Liver (tissue), 8 donors: ENCODE measurements at regions not wholly inside any gene's neighbourhood (a gene's known extent, or its start where the extent isn't known, plus 50 kb on each side); places are given as distances from the start of the nearest gene placed in this dataset.

Experiments
- DNase-seq: peaks from one replicate; pipeline ENCODE4 v3.0.0-alpha.2; 2017; ENCODE audit warnings: low spot score
- H3K27ac ChIP-seq, 2 donors: one replicate each; pipeline ENCODE4 v1.7.0; 2013; ENCODE audit warnings: inconsistent platforms in 2 of 2, low read length in 2 of 2, control low read depth in 1 of 2, low read depth in 1 of 2, mild to moderate bottlenecking in 1 of 2
- H3K27me3 ChIP-seq, 4 donors: one replicate each; pipeline versions ENCODE4 v1.6.1 to v1.7.0; 2013; ENCODE audit warnings: low read length in 3 of 4, inconsistent platforms in 1 of 4, mild to moderate bottlenecking in 1 of 4, moderate library complexity in 1 of 4; ENCODE audit not compliant: control insufficient read depth in 4 of 4, insufficient read depth in 4 of 4
- H3K36me3 ChIP-seq, 4 donors: one replicate each; pipeline versions ENCODE4 v1.6.1 to v1.7.0; 2013; ENCODE audit warnings: low read length in 3 of 4, mild to moderate bottlenecking in 3 of 4, low read depth in 1 of 4, moderate library complexity in 1 of 4; ENCODE audit not compliant: control insufficient read depth in 4 of 4, insufficient read depth in 3 of 4
- H3K4me1 ChIP-seq, 4 donors: one replicate each; pipeline versions ENCODE4 v1.6.1 to v1.7.0; 2013; ENCODE audit warnings: low read length in 3 of 4, mild to moderate bottlenecking in 3 of 4, moderate library complexity in 1 of 4; ENCODE audit not compliant: control insufficient read depth in 4 of 4, insufficient read depth in 4 of 4
- H3K4me3 ChIP-seq, 3 donors: one replicate each; pipeline versions ENCODE4 v1.6.1 to v1.7.0; 2013; ENCODE audit warnings: low read length in 3 of 3, control low read depth in 1 of 3, low read depth in 1 of 3, mild to moderate bottlenecking in 1 of 3
- H3K9ac ChIP-seq, 2 donors: one replicate each; pipeline ENCODE4 v1.7.0; 2013; ENCODE audit warnings: low read length in 2 of 2, mild to moderate bottlenecking in 2 of 2, moderate library complexity in 2 of 2, control low read depth in 1 of 2, low read depth in 1 of 2
- H3K9me3 ChIP-seq, 4 donors: one replicate each; pipeline versions ENCODE4 v1.6.1 to v1.7.0; 2013; ENCODE audit warnings: low read length in 3 of 4; ENCODE audit not compliant: control insufficient read depth in 4 of 4
- EGR1 ChIP-seq, 2 donors: IDR thresholded peaks; 2 replicates each; pipeline ENCODE4 v1.6.1; 2016 to 2018; ENCODE audit warnings: antibody characterized with exemption in 2 of 2, low read depth in 2 of 2
- FOXA1 ChIP-seq: IDR thresholded peaks from 2 replicates; pipeline ENCODE4 v1.6.1; 2016; ENCODE audit warnings: antibody characterized with exemption
- FOXA2 ChIP-seq: IDR thresholded peaks from 2 replicates; pipeline ENCODE4 v1.6.1; 2016; ENCODE audit warnings: antibody characterized with exemption
- GABPA ChIP-seq, 2 donors: IDR thresholded peaks in 1 of 2; conservative IDR thresholded peaks in 1 of 2; 2 replicates each; pipeline ENCODE4 v1.6.1; 2016; ENCODE audit warnings: antibody characterized with exemption in 2 of 2, mild to moderate bottlenecking in 1 of 2, moderate library complexity in 1 of 2
- HNF4A ChIP-seq, 2 donors: conservative IDR thresholded peaks; 2 replicates each; pipeline ENCODE4 v1.6.1; 2016; ENCODE audit warnings: antibody characterized with exemption in 2 of 2, mild to moderate bottlenecking in 2 of 2
- HNF4G ChIP-seq: IDR thresholded peaks from 2 replicates; pipeline ENCODE4 v1.6.1; 2016; ENCODE audit warnings: antibody characterized with exemption
- JUND ChIP-seq, 2 donors: IDR thresholded peaks; 2 replicates each; pipeline ENCODE4 v1.6.1; 2016; ENCODE audit warnings: antibody characterized with exemption in 2 of 2
- NR2F2 ChIP-seq: IDR thresholded peaks from 2 replicates; pipeline ENCODE4 v1.6.1; 2016; ENCODE audit warnings: antibody characterized with exemption
- RAD21 ChIP-seq, 2 donors: IDR thresholded peaks; 2 replicates each; pipeline ENCODE4 v1.6.1; 2016; ENCODE audit warnings: antibody characterized with exemption in 2 of 2, mild to moderate bottlenecking in 2 of 2
- RXRA ChIP-seq, 2 donors: IDR thresholded peaks; 2 replicates each; pipeline ENCODE4 v1.6.1; 2017 to 2018; ENCODE audit warnings: antibody characterized with exemption in 2 of 2, mild to moderate bottlenecking in 1 of 2
- SP1 ChIP-seq: IDR thresholded peaks from 2 replicates; pipeline ENCODE4 v1.6.1; 2018; ENCODE audit warnings: antibody characterized with exemption, mild to moderate bottlenecking
- TAF1 ChIP-seq: conservative IDR thresholded peaks from 2 replicates; pipeline ENCODE4 v1.6.1; 2016; ENCODE audit warnings: antibody characterized with exemption, mild to moderate bottlenecking
- YY1 ChIP-seq: IDR thresholded peaks from 2 replicates; pipeline ENCODE4 v1.6.1; 2016; ENCODE audit warnings: antibody characterized with exemption, mild to moderate bottlenecking
- WGBS: extraction: QIAGEN DNeasy Blood & Tissue Kit; methylation state at CpG from one replicate; pipeline ENCODE4 v1.1.7; 2013; 5-methylcytosine and 5-hydroxymethylcytosine counted together
- TF ChIP-seq, protein P1 (sequence below): IDR thresholded peaks from 2 replicates; pipeline ENCODE4 v1.6.1; 2016; ENCODE audit warnings: antibody characterized with exemption, mild to moderate bottlenecking
- TF ChIP-seq, protein P2 (sequence below): IDR thresholded peaks from 2 replicates; pipeline ENCODE4 v1.6.1; 2016; ENCODE audit warnings: antibody characterized with exemption
- TF ChIP-seq, protein P3 (sequence below): IDR thresholded peaks from 2 replicates; pipeline ENCODE4 v1.6.1; 2016; ENCODE audit warnings: antibody characterized with exemption
- TF ChIP-seq, protein P4 (sequence below): fragments of 150-350 bp; IDR thresholded peaks from 2 replicates; pipeline ENCODE4 v1.5.1; 2017; ENCODE audit warnings: improper control_type of control experiment, low read depth, low read length; ENCODE audit not compliant: missing input control
- TF ChIP-seq, protein P5 (sequence below): IDR thresholded peaks from 2 replicates; pipeline ENCODE4 v1.6.1; 2016; ENCODE audit warnings: antibody characterized with exemption
- donor health status: healthy.
- donor health status: healthy.
- donor health status: healthy.
- donor health status: healthy.
- donor health status: healthy.

DNA sequence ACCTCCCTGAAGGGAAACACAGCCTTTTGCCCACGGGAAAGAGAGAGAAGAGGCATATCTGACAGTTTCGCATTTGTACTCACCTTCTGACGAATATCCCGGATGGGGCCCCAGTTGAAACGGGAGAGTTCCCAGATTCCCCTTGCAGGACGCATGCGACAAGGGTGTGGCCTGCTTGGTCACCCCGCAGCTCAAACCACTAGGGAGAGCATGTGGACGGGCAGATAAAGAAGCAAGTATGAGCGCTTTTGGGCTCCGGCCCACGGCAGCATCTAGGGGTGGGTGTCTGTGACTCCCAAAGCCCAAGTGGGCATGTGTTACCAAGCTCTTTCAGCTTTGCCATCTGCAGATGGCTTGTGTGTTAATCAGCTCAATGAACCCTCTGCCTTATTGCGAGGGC, 70.1 kb upstream of the MED14 start:
- Histone ChIP-seq H3K36me3 (no peaks in the 10 kb centered on the region), H3K4me1 (peaks cover 0 to 3% (median 0%) of the 10 kb centered on the region in 4 donors), H3K27me3 (no peaks in the 10 kb centered on the region), H3K9me3 (no peaks in the 10 kb centered on the region), H3K4me3 (no peak overlapping the region), H3K9ac (no peak overlapping the region), H3K27ac (no peak overlapping the region)
- no peak for DNase-seq
- TF ChIP-seq EGR1 (IDR thresholded peaks at IDR 0.05; ENCODE audit: low read depth in 2 of 2) (no peak), RXRA (IDR thresholded peaks at IDR 0.05) (no peak), JUND (IDR thresholded peaks at IDR 0.05) (no peak), HNF4A (conservative IDR thresholded peaks at IDR 0.05) (no peak), GABPA (IDR thresholded peaks at IDR 0.05 in 1 of 2, conservative IDR thresholded peaks at IDR 0.05 in 1 of 2) (no peak), HNF4G (no peak), YY1 (no peak), RAD21 (IDR thresholded peaks at IDR 0.05) (no peak), TAF1 (no peak), NR2F2 (no peak), SP1 (no peak), FOXA2 (no peak), FOXA1 (no peak)
- TF ChIP-seq, protein P1, sequence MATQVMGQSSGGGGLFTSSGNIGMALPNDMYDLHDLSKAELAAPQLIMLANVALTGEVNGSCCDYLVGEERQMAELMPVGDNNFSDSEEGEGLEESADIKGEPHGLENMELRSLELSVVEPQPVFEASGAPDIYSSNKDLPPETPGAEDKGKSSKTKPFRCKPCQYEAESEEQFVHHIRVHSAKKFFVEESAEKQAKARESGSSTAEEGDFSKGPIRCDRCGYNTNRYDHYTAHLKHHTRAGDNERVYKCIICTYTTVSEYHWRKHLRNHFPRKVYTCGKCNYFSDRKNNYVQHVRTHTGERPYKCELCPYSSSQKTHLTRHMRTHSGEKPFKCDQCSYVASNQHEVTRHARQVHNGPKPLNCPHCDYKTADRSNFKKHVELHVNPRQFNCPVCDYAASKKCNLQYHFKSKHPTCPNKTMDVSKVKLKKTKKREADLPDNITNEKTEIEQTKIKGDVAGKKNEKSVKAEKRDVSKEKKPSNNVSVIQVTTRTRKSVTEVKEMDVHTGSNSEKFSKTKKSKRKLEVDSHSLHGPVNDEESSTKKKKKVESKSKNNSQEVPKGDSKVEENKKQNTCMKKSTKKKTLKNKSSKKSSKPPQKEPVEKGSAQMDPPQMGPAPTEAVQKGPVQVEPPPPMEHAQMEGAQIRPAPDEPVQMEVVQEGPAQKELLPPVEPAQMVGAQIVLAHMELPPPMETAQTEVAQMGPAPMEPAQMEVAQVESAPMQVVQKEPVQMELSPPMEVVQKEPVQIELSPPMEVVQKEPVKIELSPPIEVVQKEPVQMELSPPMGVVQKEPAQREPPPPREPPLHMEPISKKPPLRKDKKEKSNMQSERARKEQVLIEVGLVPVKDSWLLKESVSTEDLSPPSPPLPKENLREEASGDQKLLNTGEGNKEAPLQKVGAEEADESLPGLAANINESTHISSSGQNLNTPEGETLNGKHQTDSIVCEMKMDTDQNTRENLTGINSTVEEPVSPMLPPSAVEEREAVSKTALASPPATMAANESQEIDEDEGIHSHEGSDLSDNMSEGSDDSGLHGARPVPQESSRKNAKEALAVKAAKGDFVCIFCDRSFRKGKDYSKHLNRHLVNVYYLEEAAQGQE = no peak
- TF ChIP-seq, protein P2, sequence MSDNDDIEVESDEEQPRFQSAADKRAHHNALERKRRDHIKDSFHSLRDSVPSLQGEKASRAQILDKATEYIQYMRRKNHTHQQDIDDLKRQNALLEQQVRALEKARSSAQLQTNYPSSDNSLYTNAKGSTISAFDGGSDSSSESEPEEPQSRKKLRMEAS = no peak
- TF ChIP-seq, protein P3, sequence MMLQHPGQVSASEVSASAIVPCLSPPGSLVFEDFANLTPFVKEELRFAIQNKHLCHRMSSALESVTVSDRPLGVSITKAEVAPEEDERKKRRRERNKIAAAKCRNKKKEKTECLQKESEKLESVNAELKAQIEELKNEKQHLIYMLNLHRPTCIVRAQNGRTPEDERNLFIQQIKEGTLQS = no peak
- TF ChIP-seq, protein P4, sequence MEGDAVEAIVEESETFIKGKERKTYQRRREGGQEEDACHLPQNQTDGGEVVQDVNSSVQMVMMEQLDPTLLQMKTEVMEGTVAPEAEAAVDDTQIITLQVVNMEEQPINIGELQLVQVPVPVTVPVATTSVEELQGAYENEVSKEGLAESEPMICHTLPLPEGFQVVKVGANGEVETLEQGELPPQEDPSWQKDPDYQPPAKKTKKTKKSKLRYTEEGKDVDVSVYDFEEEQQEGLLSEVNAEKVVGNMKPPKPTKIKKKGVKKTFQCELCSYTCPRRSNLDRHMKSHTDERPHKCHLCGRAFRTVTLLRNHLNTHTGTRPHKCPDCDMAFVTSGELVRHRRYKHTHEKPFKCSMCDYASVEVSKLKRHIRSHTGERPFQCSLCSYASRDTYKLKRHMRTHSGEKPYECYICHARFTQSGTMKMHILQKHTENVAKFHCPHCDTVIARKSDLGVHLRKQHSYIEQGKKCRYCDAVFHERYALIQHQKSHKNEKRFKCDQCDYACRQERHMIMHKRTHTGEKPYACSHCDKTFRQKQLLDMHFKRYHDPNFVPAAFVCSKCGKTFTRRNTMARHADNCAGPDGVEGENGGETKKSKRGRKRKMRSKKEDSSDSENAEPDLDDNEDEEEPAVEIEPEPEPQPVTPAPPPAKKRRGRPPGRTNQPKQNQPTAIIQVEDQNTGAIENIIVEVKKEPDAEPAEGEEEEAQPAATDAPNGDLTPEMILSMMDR = no peak
- TF ChIP-seq, protein P5, sequence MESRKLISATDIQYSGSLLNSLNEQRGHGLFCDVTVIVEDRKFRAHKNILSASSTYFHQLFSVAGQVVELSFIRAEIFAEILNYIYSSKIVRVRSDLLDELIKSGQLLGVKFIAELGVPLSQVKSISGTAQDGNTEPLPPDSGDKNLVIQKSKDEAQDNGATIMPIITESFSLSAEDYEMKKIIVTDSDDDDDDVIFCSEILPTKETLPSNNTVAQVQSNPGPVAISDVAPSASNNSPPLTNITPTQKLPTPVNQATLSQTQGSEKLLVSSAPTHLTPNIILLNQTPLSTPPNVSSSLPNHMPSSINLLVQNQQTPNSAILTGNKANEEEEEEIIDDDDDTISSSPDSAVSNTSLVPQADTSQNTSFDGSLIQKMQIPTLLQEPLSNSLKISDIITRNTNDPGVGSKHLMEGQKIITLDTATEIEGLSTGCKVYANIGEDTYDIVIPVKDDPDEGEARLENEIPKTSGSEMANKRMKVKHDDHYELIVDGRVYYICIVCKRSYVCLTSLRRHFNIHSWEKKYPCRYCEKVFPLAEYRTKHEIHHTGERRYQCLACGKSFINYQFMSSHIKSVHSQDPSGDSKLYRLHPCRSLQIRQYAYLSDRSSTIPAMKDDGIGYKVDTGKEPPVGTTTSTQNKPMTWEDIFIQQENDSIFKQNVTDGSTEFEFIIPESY = no peak
- WGBS = 96% methylated on average over 13 of the region's 13 CpGs
